HG02678 (cell line): ENCODE measurements at regions not wholly inside any gene's neighbourhood (a gene's known extent, or its start where the extent isn't known, plus 50 kb on each side); places are given as distances from the start of the nearest gene placed in this dataset.
"Not testable (repeated sequence)": the region's sequence is repeated elsewhere in the genome, so short reads cannot be mapped to it uniquely, and the experiment has no call there.

ENCODE experiments used
- ATAC-seq: cut with Tn5 transposase; IDR thresholded peaks from one replicate; pipeline ENCODE4 v1.9.1; 2021; ENCODE audit warnings: mild to moderate bottlenecking, moderate library complexity; ENCODE audit not compliant: unreplicated experiment

GRCh38 chr6:47405273-47405672 is 72.3 kb upstream of the CD2AP start:
- no peak for ATAC-seq

GRCh38 chr6:47407300-47408281 is 70.0 kb upstream of the CD2AP start:
- ATAC-seq: no peak

- ATAC-seq: peak; percentile 78
Observed at GRCh38 chr6:47413752-47414422, 63.7 kb upstream of the CD2AP start.

- peak; percentile 66 for ATAC-seq
Observed at GRCh38 chr6:47414423-47415167, 63.0 kb upstream of the CD2AP start.

GRCh38 chr6:47416396-47417345 is 60.9 kb upstream of the CD2AP start:
- ATAC-seq: no peak

- no peak for ATAC-seq
Observed at GRCh38 chr6:47419621-47420020, 58.0 kb upstream of the CD2AP start.

- no peak for ATAC-seq
Observed at GRCh38 chr6:47420394-47421371, 56.9 kb upstream of the CD2AP start.

GRCh38 chr6:47423079-47423478 is 54.5 kb upstream of the CD2AP start:
- ATAC-seq: no peak

GRCh38 chr6:47424436-47424836 is 53.2 kb upstream of the CD2AP start:
- no peak for ATAC-seq

- not testable (repeated sequence) for ATAC-seq
Observed at GRCh38 chr6:47425724-47426123, 51.9 kb upstream of the CD2AP start.

GRCh38 chr6:47426524-47427302 is 50.9 kb upstream of the CD2AP start:
- no peak for ATAC-seq

- no peak for ATAC-seq
Observed at GRCh38 chr6:47427680-47428079, 49.9 kb upstream of the CD2AP start.
